GM23338 (cell line): ENCODE measurements at regions not wholly inside any gene's neighbourhood (a gene's known extent, or its start where the extent isn't known, plus 50 kb on each side); places are given as distances from the start of the nearest gene placed in this dataset.

Source experiments
- CTCF ChIP-seq, 2 experiments: fragments of 200-600 bp in 1 of 2; sonication (generic) in 1 of 2; conservative IDR thresholded peaks; 2 replicates each; pipeline versions ENCODE4 v1.5.1 to v1.6.1; 2016 to 2017; ENCODE audit warnings: antibody characterized with exemption in 2 of 2, low read depth in 2 of 2, mild to moderate bottlenecking in 2 of 2, moderate library complexity in 1 of 2
- EZH2 ChIP-seq: fragments of 200-600 bp; sonication (generic); IDR thresholded peaks from one replicate; pipeline ENCODE4 v1.8.0; 2017; ENCODE audit warnings: antibody characterized with exemption, mild to moderate bottlenecking, low read depth; ENCODE audit not compliant: unreplicated experiment
- POLR2AphosphoS5 ChIP-seq: IDR thresholded peaks from 2 replicates; pipeline ENCODE4 v1.6.1; 2016; ENCODE audit warnings: antibody characterized with exemption, low read depth

GRCh38 chr2:215782965-215783364 lies 230.4 kb downstream of the MREG start:
- TF ChIP-seq EZH2 (no peak), CTCF (conservative IDR thresholded peaks at IDR 0.05; ENCODE audit: low read depth in 2 of 2) (peak in 1 of 2 experiments; percentile 38; a peak in 2 of 4 replicates), POLR2AphosphoS5 (no peak)
